CD14-positive monocyte (primary cell): ENCODE measurements at regions not wholly inside any gene's neighbourhood (a gene's known extent, or its start where the extent isn't known, plus 50 kb on each side); places are given as distances from the start of the nearest gene placed in this dataset.

Source experiments
- DNase-seq, 3 donors: peaks; one replicate each; pipeline ENCODE4 v3.0.0-alpha.2; 2011 to 2022
- H2AFZ ChIP-seq: 2 replicates; pipeline ENCODE4 v1.6.0; 2012; ENCODE audit warnings: mild to moderate bottlenecking, low read depth, low read length, inconsistent platforms; ENCODE audit not compliant: insufficient read depth, poor library complexity, severe bottlenecking
- H3K27ac ChIP-seq, 2 donors: 1 replicate in 1 of 2; 2 replicates in 1 of 2; pipeline ENCODE4 v1.5.1; 2012 to 2013; ENCODE audit warnings: low read length in 2 of 2, control low read depth in 1 of 2, inconsistent platforms in 1 of 2, low read depth in 1 of 2, mild to moderate bottlenecking in 1 of 2
- H3K27me3 ChIP-seq, 2 donors: one replicate each; pipeline versions ENCODE4 v1.6.0 to v1.6.1; 2011 to 2013; ENCODE audit warnings: low read length in 2 of 2; ENCODE audit not compliant: control insufficient read depth in 2 of 2, insufficient read depth in 2 of 2
- H3K36me3 ChIP-seq, 2 donors: replicated peaks in 1 of 2; 1 replicate in 1 of 2; 2 replicates in 1 of 2; pipeline versions ENCODE4 v1.5.1 to v1.6.1; 2012 to 2013; ENCODE audit warnings: low read length in 2 of 2, control low read depth in 1 of 2, inconsistent platforms in 1 of 2, mild to moderate bottlenecking in 1 of 2; ENCODE audit not compliant: insufficient read depth in 2 of 2, control insufficient read depth in 1 of 2
- H3K4me1 ChIP-seq, 2 donors: 1 replicate in 1 of 2; 2 replicates in 1 of 2; pipeline versions ENCODE4 v1.5.1 to v1.6.1; 2012 to 2013; ENCODE audit warnings: low read length in 2 of 2, control low read depth in 1 of 2, inconsistent platforms in 1 of 2, mild to moderate bottlenecking in 1 of 2, moderate library complexity in 1 of 2; ENCODE audit not compliant: insufficient read depth in 2 of 2, control insufficient read depth in 1 of 2
- H3K4me2 ChIP-seq: replicated peaks from 2 replicates; pipeline ENCODE3; 2012; ENCODE audit warnings: low read length, moderate library complexity, mild to moderate bottlenecking; ENCODE audit not compliant: poor library complexity, severe bottlenecking; ENCODE audit errors: extremely low read depth
- H3K4me3 ChIP-seq, 3 experiments: fragments of 200-600 bp in 1 of 3; sonication (generic) in 1 of 3; replicated peaks in 1 of 3; 1 replicate in 2 of 3; 2 replicates in 1 of 3; pipeline ENCODE4 v1.5.1; 2011 to 2013; ENCODE audit warnings: low read length in 3 of 3, mild to moderate bottlenecking in 3 of 3, control low read depth in 2 of 3, low read depth in 2 of 3, inconsistent platforms in 1 of 3, moderate library complexity in 1 of 3
- H3K79me2 ChIP-seq: 2 replicates; pipeline ENCODE4 v1.6.0; 2012; ENCODE audit warnings: mild to moderate bottlenecking, control low read depth, inconsistent platforms, low read length, moderate library complexity; ENCODE audit not compliant: insufficient read depth
- H3K9ac ChIP-seq: 2 replicates; pipeline ENCODE4 v1.6.0; 2017; ENCODE audit warnings: low read length, mild to moderate bottlenecking; ENCODE audit not compliant: insufficient read depth, poor library complexity, severe bottlenecking
- H3K9me3 ChIP-seq, 2 donors: replicated peaks in 1 of 2; 1 replicate in 1 of 2; 2 replicates in 1 of 2; pipeline versions ENCODE4 v1.5.1 to v1.6.1; 2012 to 2013; ENCODE audit warnings: low read length in 2 of 2, control low read depth in 1 of 2; ENCODE audit not compliant: control insufficient read depth in 1 of 2, insufficient read depth in 1 of 2
- H4K20me1 ChIP-seq: 2 replicates; pipeline ENCODE4 v1.6.0; 2012; ENCODE audit warnings: mild to moderate bottlenecking, low read length, control low read depth, moderate library complexity; ENCODE audit not compliant: insufficient read depth
- H3K27ac Mint-ChIP-seq, 7 donors: one replicate each; pipeline ENCODE4 v1.8.0; 2020; ENCODE audit warnings: mild to moderate bottlenecking in 7 of 7, mixed read lengths in 7 of 7, moderate library complexity in 6 of 7, inconsistent platforms in 2 of 7
- H3K27me3 Mint-ChIP-seq, 3 donors: one replicate each; pipeline ENCODE4 v1.8.0; 2021 to 2022; ENCODE audit warnings: low read depth in 3 of 3, mild to moderate bottlenecking in 3 of 3, mixed read lengths in 3 of 3, moderate library complexity in 3 of 3, inconsistent platforms in 1 of 3
- H3K36me3 Mint-ChIP-seq, 2 donors: one replicate each; pipeline ENCODE4 v1.8.0; 2020; ENCODE audit warnings: mixed read lengths in 2 of 2, inconsistent platforms in 1 of 2, mild to moderate bottlenecking in 1 of 2
- H3K4me1 Mint-ChIP-seq: one replicate; pipeline ENCODE4 v1.8.0; 2020; ENCODE audit warnings: mild to moderate bottlenecking, mixed read lengths
- H3K4me3 Mint-ChIP-seq, 2 donors: one replicate each; pipeline ENCODE4 v1.8.0; 2020; ENCODE audit warnings: mild to moderate bottlenecking in 2 of 2, mixed read lengths in 2 of 2, moderate library complexity in 1 of 2
- H3K9me3 Mint-ChIP-seq, 7 donors: one replicate each; pipeline ENCODE4 v1.8.0; 2020 to 2022; ENCODE audit warnings: mixed read lengths in 7 of 7, mild to moderate bottlenecking in 6 of 7, moderate library complexity in 6 of 7, inconsistent platforms in 2 of 7
- CTCF ChIP-seq: fragments of 200-600 bp; IDR thresholded peaks from one replicate; pipeline ENCODE4 v1.8.0; 2022; ENCODE audit warnings: antibody characterized with exemption, mild to moderate bottlenecking
- WGBS: methylation state at CpG from one replicate; pipeline ENCODE4 v1.1.5; 2013; ENCODE audit warnings: missing lambda C conversion rate; ENCODE audit not compliant: insufficient coverage; 5-methylcytosine and 5-hydroxymethylcytosine counted together
- intact Hi-C, 2 donors: fragments of 100-400 bp; cut with micrococcal nuclease; formaldehyde crosslinking; loops; one replicate each; pipeline versions ENCODE4 v1.15.0 to v1.15.1; 2023

- H3K36me3 Mint-ChIP-seq, result no peaks in the 10 kb centered on the region
These were observed 425.9 kb upstream of the ZNF385D start for GRCh38 chr3:22176911-22177310.

GRCh38 chr3:22189616-22190015 lies 438.6 kb upstream of the ZNF385D start:
- Histone ChIP-seq H3K27me3 (no peaks in the 10 kb centered on the region), H3K79me2 (no peaks in the 10 kb centered on the region), H2AFZ (no peak overlapping the region), H3K36me3 (no peaks in the 10 kb centered on the region), H3K27ac (no peak overlapping the region), H3K4me3 (no peak overlapping the region), H4K20me1 (no peaks in the 10 kb centered on the region), H3K9me3 (peaks cover 0 to 2% of the 10 kb centered on the region in 2 donors), H3K4me1 (no peaks in the 10 kb centered on the region), H3K9ac (no peak overlapping the region), H3K4me2 (no peak overlapping the region)
- intact Hi-C loops, result no loop called here
- Mint-ChIP-seq H3K9me3 (peaks cover 0 to 4% (median 0%) of the 10 kb centered on the region in 7 donors), H3K27ac (no peak overlapping the region), H3K4me3 (no peak overlapping the region), H3K36me3 (no peaks in the 10 kb centered on the region), H3K4me1 (no peaks in the 10 kb centered on the region), H3K27me3 (no peaks in the 10 kb centered on the region)
- no peak for DNase-seq
- TF ChIP-seq CTCF, result no peak

More at GRCh38 chr3:22176911-22177310, 425.9 kb upstream of the ZNF385D start:
- WGBS, result 83% methylated on average over 1 of the region's 3 CpGs
- Histone ChIP-seq H3K36me3 (no peaks in the 10 kb centered on the region), H3K79me2 (no peaks in the 10 kb centered on the region), H2AFZ (no peak overlapping the region), H3K4me1 (no peaks in the 10 kb centered on the region), H3K9me3 (no peaks in the 10 kb centered on the region), H3K4me3 (no peak overlapping the region), H4K20me1 (no peaks in the 10 kb centered on the region), H3K27me3 (no peaks in the 10 kb centered on the region), H3K27ac (no peak overlapping the region), H3K4me2 (no peak overlapping the region), H3K9ac (no peak overlapping the region)
- intact Hi-C loops, result no loop called here
- DNase-seq, result no peak
- no peak for TF ChIP-seq CTCF
- Mint-ChIP-seq H3K27ac (no peak overlapping the region), H3K27me3 (no peaks in the 10 kb centered on the region), H3K4me1 (no peaks in the 10 kb centered on the region), H3K4me3 (no peak overlapping the region), H3K9me3 (peaks cover 0 to 9% (median 3%) of the 10 kb centered on the region in 7 donors)
